22Rv1 (cell line): ENCODE measurements at regions not wholly inside any gene's neighbourhood (a gene's known extent, or its start where the extent isn't known, plus 50 kb on each side); places are given as distances from the start of the nearest gene placed in this dataset.

Experiments used
- CTCF ChIP-seq: fragments of 450-650 bp; IDR thresholded peaks from 2 replicates; pipeline ENCODE4 v1.5.1; 2017; ENCODE audit warnings: mild to moderate bottlenecking
- ZFX ChIP-seq: fragments of 450-650 bp; IDR thresholded peaks from 2 replicates; pipeline ENCODE4 v1.6.1; 2017; ENCODE audit warnings: antibody characterized with exemption, borderline replicate concordance

- TF ChIP-seq CTCF: no peak
- TF ChIP-seq ZFX: no peak
Observed at GRCh38 chr14:71705460-71705859, 226.8 kb upstream of the RGS6 start.
